ENCODE measurements at regions not wholly inside any gene's neighbourhood (a gene's known extent, or its start where the extent isn't known, plus 50 kb on each side); places are given as distances from the start of the nearest gene placed in this dataset.

- TF ChIP-seq CTCF (IDR thresholded peaks at IDR 0.05) (no peak), EP300 (IDR thresholded peaks at IDR 0.05) (no peak)
Observed at GRCh38 chr5:85865296-85865695, 752.4 kb upstream of the COX7C start.
